Lower leg skin (tissue), 3 donors: ENCODE measurements at regions not wholly inside any gene's neighbourhood (a gene's known extent, or its start where the extent isn't known, plus 50 kb on each side); places are given as distances from the start of the nearest gene placed in this dataset.

Source experiments
- CTCF ChIP-seq, 3 donors: fragments of 450-650 bp; IDR thresholded peaks; one replicate each; pipeline ENCODE4 v1.5.1; 2016; ENCODE audit warnings: antibody characterized with exemption in 3 of 3, mild to moderate bottlenecking in 3 of 3, moderate library complexity in 2 of 3
- POLR2A ChIP-seq, 2 donors: fragments of 450-650 bp; IDR thresholded peaks; one replicate each; pipeline ENCODE4 v1.6.1; 2016 to 2017; ENCODE audit warnings: antibody characterized with exemption in 2 of 2, mild to moderate bottlenecking in 1 of 2, moderate library complexity in 1 of 2

- TF ChIP-seq CTCF (IDR thresholded peaks at IDR 0.05) (no peak), POLR2A (IDR thresholded peaks at IDR 0.05) (no peak)
These were observed 162.1 kb upstream of the LRIG1 start for GRCh38 chr3:66662894-66663293.
